ENCODE measurements at regions not wholly inside any gene's neighbourhood (a gene's known extent, or its start where the extent isn't known, plus 50 kb on each side); places are given as distances from the start of the nearest gene placed in this dataset.
A peak's percentile ranks its signal among the peaks of the same experiment; 100 is the strongest.

- Histone ChIP-seq H3K9me3 (ENCODE audit: low read length) (peaks cover 24% of the 10 kb centered on the region), H3K36me3 (ENCODE audit: insufficient read depth, low read length) (no peaks in the 10 kb centered on the region), H3K27ac (ENCODE audit: low read length) (no peak overlapping the region), H3K9ac (ENCODE audit: low read length) (no peak overlapping the region), H3K4me2 (ENCODE audit: low read depth, low read length, poor library complexity, severe bottlenecking) (no peak overlapping the region), H3K4me3 (ENCODE audit: low read length) (no peak overlapping the region), H3K27me3 (ENCODE audit: low read length) (no peaks in the 10 kb centered on the region), H3K9me2 (replicated peaks; ENCODE audit: insufficient read depth, low read length) (no peaks in the 10 kb centered on the region), H2AFZ (ENCODE audit: low read length) (no peak overlapping the region), H4K20me1 (ENCODE audit: insufficient read depth, low read depth, low read length) (no peaks in the 10 kb centered on the region), H3K4me1 (ENCODE audit: low read length) (no peaks in the 10 kb centered on the region), H3K79me2 (ENCODE audit: low read length) (no peaks in the 10 kb centered on the region)
- DNase-seq, result no peak
Measured at GRCh38 chr4:160193787-160194186, 1090.9 kb downstream of the RAPGEF2 start.

GRCh38 chr4:160194716-160195115 lies 1091.8 kb downstream of the RAPGEF2 start:
- peaks cover 26% of the 10 kb centered on the region for H3K9me3 ChIP-seq (ENCODE audit: low read length)
- no peak overlapping the region for H3K4me2 ChIP-seq (ENCODE audit: low read depth, low read length, poor library complexity, severe bottlenecking)
- H3K4me3 ChIP-seq (ENCODE audit: low read length), result no peak overlapping the region
- H2AFZ ChIP-seq (ENCODE audit: low read length), result no peak overlapping the region
- no peaks in the 10 kb centered on the region for H3K4me1 ChIP-seq (ENCODE audit: low read length)
- no peak overlapping the region for H3K9ac ChIP-seq (ENCODE audit: low read length)
- DNase-seq, result no peak
- H4K20me1 ChIP-seq (ENCODE audit: insufficient read depth, low read depth, low read length), result no peaks in the 10 kb centered on the region
- H3K79me2 ChIP-seq (ENCODE audit: low read length), result no peaks in the 10 kb centered on the region
- no peaks in the 10 kb centered on the region for H3K36me3 ChIP-seq (ENCODE audit: insufficient read depth, low read length)
- H3K9me2 ChIP-seq (replicated peaks; ENCODE audit: insufficient read depth, low read length), result no peaks in the 10 kb centered on the region
- no peak overlapping the region for H3K27ac ChIP-seq (ENCODE audit: low read length)
- no peaks in the 10 kb centered on the region for H3K27me3 ChIP-seq (ENCODE audit: low read length)

- no peaks in the 10 kb centered on the region for H3K36me3 ChIP-seq (ENCODE audit: insufficient read depth, low read length)
Measured at GRCh38 chr4:160202802-160203201, 1099.9 kb downstream of the RAPGEF2 start.

GRCh38 chr4:160212078-160212477 lies 1109.2 kb downstream of the RAPGEF2 start:
- no peaks in the 10 kb centered on the region for H3K36me3 ChIP-seq (ENCODE audit: insufficient read depth, low read length)
- no peak overlapping the region for H3K9ac ChIP-seq (ENCODE audit: low read length)
- peaks cover 56% of the 10 kb centered on the region for H3K9me3 ChIP-seq (ENCODE audit: low read length)
- no peak for DNase-seq
- no peaks in the 10 kb centered on the region for H3K27me3 ChIP-seq (ENCODE audit: low read length)
- no peaks in the 10 kb centered on the region for H4K20me1 ChIP-seq (ENCODE audit: insufficient read depth, low read depth, low read length)
- H3K9me2 ChIP-seq (replicated peaks; ENCODE audit: insufficient read depth, low read length), result no peaks in the 10 kb centered on the region
- no peak overlapping the region for H3K27ac ChIP-seq (ENCODE audit: low read length)
- H2AFZ ChIP-seq (ENCODE audit: low read length), result 0 out of 2 replicates have a peak overlapping the region, but pooled peaks have one; percentile 30
- H3K4me2 ChIP-seq (ENCODE audit: low read depth, low read length, poor library complexity, severe bottlenecking), result no peak overlapping the region
- H3K4me3 ChIP-seq (ENCODE audit: low read length), result no peak overlapping the region
- H3K4me1 ChIP-seq (ENCODE audit: low read length), result no peaks in the 10 kb centered on the region
- no peaks in the 10 kb centered on the region for H3K79me2 ChIP-seq (ENCODE audit: low read length)

More at GRCh38 chr4:160202802-160203201, 1099.9 kb downstream of the RAPGEF2 start:
- no peak overlapping the region for H3K4me3 ChIP-seq (ENCODE audit: low read length)
- H3K27ac ChIP-seq (ENCODE audit: low read length), result no peak overlapping the region
- no peaks in the 10 kb centered on the region for H3K27me3 ChIP-seq (ENCODE audit: low read length)
- DNase-seq, result no peak
- H3K9me2 ChIP-seq (replicated peaks; ENCODE audit: insufficient read depth, low read length), result no peaks in the 10 kb centered on the region
- no peak overlapping the region for H2AFZ ChIP-seq (ENCODE audit: low read length)
- H3K9me3 ChIP-seq (ENCODE audit: low read length), result peaks cover 28% of the 10 kb centered on the region
- H3K4me2 ChIP-seq (ENCODE audit: low read depth, low read length, poor library complexity, severe bottlenecking), result no peak overlapping the region
- H3K9ac ChIP-seq (ENCODE audit: low read length), result no peak overlapping the region
- H4K20me1 ChIP-seq (ENCODE audit: insufficient read depth, low read depth, low read length), result no peaks in the 10 kb centered on the region
- no peaks in the 10 kb centered on the region for H3K4me1 ChIP-seq (ENCODE audit: low read length)
- no peaks in the 10 kb centered on the region for H3K79me2 ChIP-seq (ENCODE audit: low read length)

GRCh38 chr4:160213366-160213765 lies 1110.5 kb downstream of the RAPGEF2 start:
- H3K79me2 ChIP-seq (ENCODE audit: low read length), result no peaks in the 10 kb centered on the region
- DNase-seq, result no peak
- no peak overlapping the region for H3K9ac ChIP-seq (ENCODE audit: low read length)
- no peaks in the 10 kb centered on the region for H3K36me3 ChIP-seq (ENCODE audit: insufficient read depth, low read length)
- no peaks in the 10 kb centered on the region for H3K9me2 ChIP-seq (replicated peaks; ENCODE audit: insufficient read depth, low read length)
- no peaks in the 10 kb centered on the region for H3K27me3 ChIP-seq (ENCODE audit: low read length)
- no peak overlapping the region for H3K27ac ChIP-seq (ENCODE audit: low read length)
- H3K4me3 ChIP-seq (ENCODE audit: low read length), result no peak overlapping the region
- H3K9me3 ChIP-seq (ENCODE audit: low read length), result peaks cover 66% of the 10 kb centered on the region
- no peaks in the 10 kb centered on the region for H4K20me1 ChIP-seq (ENCODE audit: insufficient read depth, low read depth, low read length)
- H3K4me2 ChIP-seq (ENCODE audit: low read depth, low read length, poor library complexity, severe bottlenecking), result no peak overlapping the region
- no peak overlapping the region for H2AFZ ChIP-seq (ENCODE audit: low read length)
- no peaks in the 10 kb centered on the region for H3K4me1 ChIP-seq (ENCODE audit: low read length)

GRCh38 chr4:160217352-160217751 lies 1114.5 kb downstream of the RAPGEF2 start:
- no peak overlapping the region for H3K9ac ChIP-seq (ENCODE audit: low read length)
- no peak overlapping the region for H3K4me2 ChIP-seq (ENCODE audit: low read depth, low read length, poor library complexity, severe bottlenecking)
- no peaks in the 10 kb centered on the region for H3K27me3 ChIP-seq (ENCODE audit: low read length)
- no peaks in the 10 kb centered on the region for H3K4me1 ChIP-seq (ENCODE audit: low read length)
- peaks cover 72% of the 10 kb centered on the region for H3K9me3 ChIP-seq (ENCODE audit: low read length)
- H3K36me3 ChIP-seq (ENCODE audit: insufficient read depth, low read length), result no peaks in the 10 kb centered on the region
- H3K9me2 ChIP-seq (replicated peaks; ENCODE audit: insufficient read depth, low read length), result no peaks in the 10 kb centered on the region
- H2AFZ ChIP-seq (ENCODE audit: low read length), result no peak overlapping the region
- no peaks in the 10 kb centered on the region for H4K20me1 ChIP-seq (ENCODE audit: insufficient read depth, low read depth, low read length)
- no peaks in the 10 kb centered on the region for H3K79me2 ChIP-seq (ENCODE audit: low read length)
- H3K4me3 ChIP-seq (ENCODE audit: low read length), result no peak overlapping the region
- DNase-seq, result no peak
- H3K27ac ChIP-seq (ENCODE audit: low read length), result no peak overlapping the region

- H3K9me2 ChIP-seq (replicated peaks; ENCODE audit: insufficient read depth, low read length), result no peaks in the 10 kb centered on the region
- no peaks in the 10 kb centered on the region for H3K4me1 ChIP-seq (ENCODE audit: low read length)
- no peak overlapping the region for H2AFZ ChIP-seq (ENCODE audit: low read length)
- DNase-seq, result no peak
- no peak overlapping the region for H3K4me3 ChIP-seq (ENCODE audit: low read length)
- no peaks in the 10 kb centered on the region for H3K36me3 ChIP-seq (ENCODE audit: insufficient read depth, low read length)
- H3K27me3 ChIP-seq (ENCODE audit: low read length), result no peaks in the 10 kb centered on the region
- peaks cover 60% of the 10 kb centered on the region for H3K9me3 ChIP-seq (ENCODE audit: low read length)
- H3K9ac ChIP-seq (ENCODE audit: low read length), result no peak overlapping the region
- no peak overlapping the region for H3K27ac ChIP-seq (ENCODE audit: low read length)
- H4K20me1 ChIP-seq (ENCODE audit: insufficient read depth, low read depth, low read length), result no peaks in the 10 kb centered on the region
- H3K79me2 ChIP-seq (ENCODE audit: low read length), result no peaks in the 10 kb centered on the region
- H3K4me2 ChIP-seq (ENCODE audit: low read depth, low read length, poor library complexity, severe bottlenecking), result no peak overlapping the region
Measured at GRCh38 chr4:160224049-160224448, 1121.2 kb downstream of the RAPGEF2 start.

- H3K9me3 ChIP-seq (ENCODE audit: low read length), result peaks cover 37% of the 10 kb centered on the region
- no peaks in the 10 kb centered on the region for H4K20me1 ChIP-seq (ENCODE audit: insufficient read depth, low read depth, low read length)
- no peak overlapping the region for H2AFZ ChIP-seq (ENCODE audit: low read length)
- H3K4me3 ChIP-seq (ENCODE audit: low read length), result no peak overlapping the region
- H3K4me1 ChIP-seq (ENCODE audit: low read length), result no peaks in the 10 kb centered on the region
- no peaks in the 10 kb centered on the region for H3K27me3 ChIP-seq (ENCODE audit: low read length)
- H3K27ac ChIP-seq (ENCODE audit: low read length), result no peak overlapping the region
- H3K9me2 ChIP-seq (replicated peaks; ENCODE audit: insufficient read depth, low read length), result no peaks in the 10 kb centered on the region
- no peaks in the 10 kb centered on the region for H3K79me2 ChIP-seq (ENCODE audit: low read length)
- DNase-seq, result no peak
- no peaks in the 10 kb centered on the region for H3K36me3 ChIP-seq (ENCODE audit: insufficient read depth, low read length)
- H3K9ac ChIP-seq (ENCODE audit: low read length), result no peak overlapping the region
- no peak overlapping the region for H3K4me2 ChIP-seq (ENCODE audit: low read depth, low read length, poor library complexity, severe bottlenecking)
Measured at GRCh38 chr4:160233141-160233540, 1130.3 kb downstream of the RAPGEF2 start.

GRCh38 chr4:160235285-160235684 lies 1132.4 kb downstream of the RAPGEF2 start:
- no peak overlapping the region for H3K4me2 ChIP-seq (ENCODE audit: low read depth, low read length, poor library complexity, severe bottlenecking)
- H3K4me3 ChIP-seq (ENCODE audit: low read length), result no peak overlapping the region
- H3K4me1 ChIP-seq (ENCODE audit: low read length), result no peaks in the 10 kb centered on the region
- DNase-seq, result no peak
- no peak overlapping the region for H2AFZ ChIP-seq (ENCODE audit: low read length)
- no peaks in the 10 kb centered on the region for H3K79me2 ChIP-seq (ENCODE audit: low read length)
- H3K9me2 ChIP-seq (replicated peaks; ENCODE audit: insufficient read depth, low read length), result no peaks in the 10 kb centered on the region
- H3K36me3 ChIP-seq (ENCODE audit: insufficient read depth, low read length), result no peaks in the 10 kb centered on the region
- no peak overlapping the region for H3K27ac ChIP-seq (ENCODE audit: low read length)
- peaks cover 45% of the 10 kb centered on the region for H3K9me3 ChIP-seq (ENCODE audit: low read length)
- no peak overlapping the region for H3K9ac ChIP-seq (ENCODE audit: low read length)
- no peaks in the 10 kb centered on the region for H4K20me1 ChIP-seq (ENCODE audit: insufficient read depth, low read depth, low read length)
- H3K27me3 ChIP-seq (ENCODE audit: low read length), result no peaks in the 10 kb centered on the region

All from Karpas-422 (cell line).